ENCODE measurements at regions not wholly inside any gene's neighbourhood (a gene's known extent, or its start where the extent isn't known, plus 50 kb on each side); places are given as distances from the start of the nearest gene placed in this dataset.

- TF ChIP-seq CTCF (IDR thresholded peaks at IDR 0.05; ENCODE audit: low read depth, low read length): no peak
- H3K4me3 ChIP-seq (replicated peaks in 1 of 2; ENCODE audit: low read depth in 2 of 2, low read length in 2 of 2): no peak overlapping the region
- DNase-seq (ENCODE audit: low read depth in 2 of 2): no peak
Measured at GRCh38 chr7:46572691-46573090, 651.6 kb upstream of the IGFBP3 start.

- TF ChIP-seq CTCF (IDR thresholded peaks at IDR 0.05; ENCODE audit: low read depth, low read length): no peak
- H3K4me3 ChIP-seq (replicated peaks in 1 of 2; ENCODE audit: low read depth in 2 of 2, low read length in 2 of 2): no peak overlapping the region
- DNase-seq (ENCODE audit: low read depth in 2 of 2): peak in 1 of 2 donors; percentile 19
Measured at GRCh38 chr7:46571996-46572395, 650.9 kb upstream of the IGFBP3 start.

- DNase-seq (ENCODE audit: low read depth in 2 of 2): no peak
- H3K4me3 ChIP-seq (replicated peaks in 1 of 2; ENCODE audit: low read depth in 2 of 2, low read length in 2 of 2): no peak overlapping the region
- TF ChIP-seq CTCF (IDR thresholded peaks at IDR 0.05; ENCODE audit: low read depth, low read length): no peak
Measured at GRCh38 chr7:46569133-46569465, 648.0 kb upstream of the IGFBP3 start.

GRCh38 chr7:46568420-46569132 lies 647.5 kb upstream of the IGFBP3 start:
- no peak for DNase-seq (ENCODE audit: low read depth in 2 of 2)

GRCh38 chr7:46567858-46568257 lies 646.8 kb upstream of the IGFBP3 start:
- DNase-seq (ENCODE audit: low read depth in 2 of 2): no peak
- no peak for TF ChIP-seq CTCF (IDR thresholded peaks at IDR 0.05; ENCODE audit: low read depth, low read length)
- H3K4me3 ChIP-seq (replicated peaks in 1 of 2; ENCODE audit: low read depth in 2 of 2, low read length in 2 of 2): no peak overlapping the region

More at GRCh38 chr7:46568420-46569132, 647.5 kb upstream of the IGFBP3 start:
- H3K4me3 ChIP-seq (replicated peaks in 1 of 2; ENCODE audit: low read depth in 2 of 2, low read length in 2 of 2): no peak overlapping the region
- TF ChIP-seq CTCF (IDR thresholded peaks at IDR 0.05; ENCODE audit: low read depth, low read length): no peak

- no peak for DNase-seq (ENCODE audit: low read depth in 2 of 2)
- H3K4me3 ChIP-seq (replicated peaks in 1 of 2; ENCODE audit: low read depth in 2 of 2, low read length in 2 of 2): no peak overlapping the region
- no peak for TF ChIP-seq CTCF (IDR thresholded peaks at IDR 0.05; ENCODE audit: low read depth, low read length)
Measured at GRCh38 chr7:46566097-46566774, 645.2 kb upstream of the IGFBP3 start.
